HCT116 (cell line): ENCODE measurements at regions not wholly inside any gene's neighbourhood (a gene's known extent, or its start where the extent isn't known, plus 50 kb on each side); places are given as distances from the start of the nearest gene placed in this dataset.

ENCODE experiments used
- ATAC-seq: fragments of 200-7000 bp; cut with Tn5 transposase; 2 replicates; pipeline ENCODE4 v1.9.1; 2020; ENCODE audit warnings: mild to moderate bottlenecking, moderate library complexity
- BruUV-seq: library from RNA; stranded (reverse); fragments of 400-500 nt; replicated peaks from 2 replicates; lab custom pipeline; 2021; lab: Mats Ljungman, UMichigan
- CTCF ChIA-PET: fragments of 300-600 bp; sonication (Branson Sonifier 250); formaldehyde crosslinking; loops from one replicate; lab custom pipeline; 2021; ENCODE audit warnings: antibody characterized with exemption; lab: Charles Lee
- POLR2A ChIA-PET: fragments of 300-600, 350-600 bp; sonication (Branson Sonifier 250); formaldehyde crosslinking; loops from one replicate; lab custom pipeline; 2021; ENCODE audit warnings: antibody characterized with exemption; lab: Charles Lee
- RAD21 ChIA-PET, 2 experiments: fragments of 300-600 bp; sonication (Branson Sonifier 250); formaldehyde crosslinking; loops; one replicate each; lab custom pipeline; 2023; ENCODE audit warnings: low total read pairs in 2 of 2; ENCODE audit not compliant: uncharacterized antibody in 2 of 2, unreplicated experiment in 2 of 2, low non-redundant PET in 1 of 2; lab: Charles Lee
- DNase-seq: peaks from one replicate; pipeline ENCODE4 v3.0.0-alpha.2; 2010; ENCODE audit warnings: low read depth, low spot score
- H2AFZ ChIP-seq: fragments of 200-600 bp; shearing (Covaris generic), sonication (generic); 2 replicates; pipeline ENCODE4 v1.6.1; 2017; ENCODE audit warnings: low read depth, mixed run types, mixed read lengths, antibody characterized with exemption, low read length; ENCODE audit not compliant: poor library complexity, severe bottlenecking
- H3K27ac ChIP-seq: 2 replicates; pipeline ENCODE4 v1.5.1; 2012; ENCODE audit warnings: low read depth, low read length
- H3K27me3 ChIP-seq: fragments of 200-600 bp; sonication (generic); 2 replicates; pipeline ENCODE4 v1.6.1; 2016; ENCODE audit warnings: mixed run types, low read length, mixed read lengths; ENCODE audit not compliant: insufficient read depth
- H3K36me3 ChIP-seq, 2 experiments: fragments of 200-500 bp in 1 of 2; fragments of 200-600 bp in 1 of 2; sonication (Bioruptor generic) in 1 of 2; sonication (generic) in 1 of 2; 2 replicates each; pipeline versions ENCODE4 v1.5.1 to v1.6.1; 2014 to 2016; ENCODE audit warnings: low read length in 2 of 2, inconsistent platforms in 1 of 2, mixed read lengths in 1 of 2, mixed run types in 1 of 2; ENCODE audit not compliant: insufficient read depth in 2 of 2, control insufficient read depth in 1 of 2
- H3K4me1 ChIP-seq, 2 experiments: fragments of 200-600 bp in 1 of 2; sonication (generic) in 1 of 2; 2 replicates each; pipeline versions ENCODE4 v1.5.1 to v1.6.1; 2012 to 2017; ENCODE audit warnings: low read length in 2 of 2, inconsistent platforms in 1 of 2, mild to moderate bottlenecking in 1 of 2, mixed read lengths in 1 of 2, mixed run types in 1 of 2, moderate library complexity in 1 of 2; ENCODE audit not compliant: insufficient read depth in 2 of 2, control insufficient read depth in 1 of 2
- H3K4me2 ChIP-seq: fragments of 200-600 bp; sonication (generic); 2 replicates; pipeline ENCODE4 v1.6.1; 2017; ENCODE audit warnings: mixed run types, low read length, mixed read lengths
- H3K4me3 ChIP-seq, 2 experiments: fragments of 200-600 bp in 1 of 2; sonication (generic) in 1 of 2; replicated peaks in 1 of 2; 2 replicates each; pipeline ENCODE4 v1.5.1; 2011 to 2016; ENCODE audit warnings: low read length in 2 of 2, control low read depth in 1 of 2, low read depth in 1 of 2, mild to moderate bottlenecking in 1 of 2, mixed read lengths in 1 of 2, mixed run types in 1 of 2
- H3K79me2 ChIP-seq: fragments of 200-600 bp; sonication (generic); 2 replicates; pipeline ENCODE4 v1.6.1; 2017; ENCODE audit warnings: mild to moderate bottlenecking, mixed run types, low read length, moderate library complexity, mixed read lengths; ENCODE audit not compliant: insufficient read depth
- H3K9ac ChIP-seq: fragments of 200-600 bp; sonication (generic); 2 replicates; pipeline ENCODE4 v1.6.1; 2016; ENCODE audit warnings: low read length, mixed read lengths
- H3K9me2 ChIP-seq: fragments of 200-600 bp; sonication (generic), shearing (Covaris generic); 2 replicates; pipeline ENCODE4 v1.6.1; 2017; ENCODE audit warnings: mixed run types, mild to moderate bottlenecking, moderate library complexity; ENCODE audit not compliant: insufficient read depth
- H3K9me3 ChIP-seq, 2 experiments: fragments of 200-500 bp in 1 of 2; fragments of 200-600 bp in 1 of 2; sonication (Bioruptor generic) in 1 of 2; sonication (generic) in 1 of 2; 2 replicates each; pipeline ENCODE4 v1.6.1; 2014 to 2017; ENCODE audit warnings: low read length in 2 of 2, mixed read lengths in 2 of 2, inconsistent platforms in 1 of 2, low read depth in 1 of 2, mild to moderate bottlenecking in 1 of 2, mixed run types in 1 of 2, moderate library complexity in 1 of 2; ENCODE audit not compliant: control insufficient read depth in 1 of 2, insufficient read depth in 1 of 2
- H4K20me1 ChIP-seq: fragments of 200-600 bp; sonication (generic), shearing (Covaris generic); 2 replicates; pipeline ENCODE4 v1.6.1; 2017; ENCODE audit warnings: mixed run types, mild to moderate bottlenecking, moderate library complexity; ENCODE audit not compliant: insufficient read depth
- EGR1 ChIP-seq: IDR thresholded peaks from 2 replicates; pipeline ENCODE4 v1.6.1; 2012; ENCODE audit warnings: low read depth
- JUND ChIP-seq: IDR thresholded peaks from 2 replicates; pipeline ENCODE4 v1.6.1; 2012
- POLR2A ChIP-seq: IDR thresholded peaks from 2 replicates; pipeline ENCODE4 v1.7.0; 2011; ENCODE audit warnings: borderline replicate concordance; ENCODE audit not compliant: insufficient read depth, insufficient read length; ENCODE audit errors: extremely low read depth
- RAD21 ChIP-seq: IDR thresholded peaks from 2 replicates; pipeline ENCODE4 v1.6.1; 2012; ENCODE audit warnings: low read depth, mild to moderate bottlenecking
- SIN3A ChIP-seq: IDR thresholded peaks from 2 replicates; pipeline ENCODE4 v1.6.1; 2012; ENCODE audit warnings: low read depth
- SP1 ChIP-seq: IDR thresholded peaks from 2 replicates; pipeline ENCODE4 v1.6.1; 2012; ENCODE audit warnings: low read depth
- SRF ChIP-seq: IDR thresholded peaks from 2 replicates; pipeline ENCODE4 v1.6.1; 2012; ENCODE audit warnings: low read depth
- TCF7L2 ChIP-seq: IDR thresholded peaks from 2 replicates; pipeline ENCODE4 v1.7.0; 2011; ENCODE audit warnings: borderline replicate concordance, inconsistent platforms; ENCODE audit not compliant: insufficient read depth, insufficient read length; ENCODE audit errors: extremely low read depth
- YY1 ChIP-seq: IDR thresholded peaks from 2 replicates; pipeline ENCODE4 v1.6.1; 2011; ENCODE audit warnings: low read length, low read depth, moderate library complexity, mild to moderate bottlenecking; ENCODE audit not compliant: insufficient replicate concordance; ENCODE audit errors: extremely low read depth
- ZBTB33 ChIP-seq: IDR thresholded peaks from 2 replicates; pipeline ENCODE4 v1.6.1; 2011; ENCODE audit warnings: mild to moderate bottlenecking, low read length, moderate library complexity; ENCODE audit not compliant: insufficient replicate concordance; ENCODE audit errors: extremely low read depth
- ZFX ChIP-seq: fragments of 450-650 bp; IDR thresholded peaks from 2 replicates; pipeline ENCODE4 v1.6.1; 2017
- ZNF274 ChIP-seq: fragments of 200-500 bp; sonication (Bioruptor generic); IDR thresholded peaks from 2 replicates; pipeline ENCODE4 v1.6.1; 2014; ENCODE audit warnings: mild to moderate bottlenecking, low read depth, low read length, inconsistent platforms
- intact Hi-C: fragments of 100-400 bp; cut with micrococcal nuclease; formaldehyde crosslinking; loops from 2 replicates; pipeline ENCODE4 v1.10.0; 2022
- TF ChIP-seq, protein P1 (sequence below), 3 experiments: fragments of 200-600 bp in 1 of 3; sonication (generic) in 1 of 3; IDR thresholded peaks in 2 of 3; conservative IDR thresholded peaks in 1 of 3; 2 replicates each; pipeline ENCODE4 v1.5.1; 2012 to 2017; ENCODE audit warnings: low read depth in 2 of 3, low read length in 2 of 3, antibody characterized with exemption in 1 of 3, borderline replicate concordance in 1 of 3, control low read depth in 1 of 3, mild to moderate bottlenecking in 1 of 3, mixed read lengths in 1 of 3, mixed run types in 1 of 3, moderate library complexity in 1 of 3; ENCODE audit not compliant: insufficient read depth in 1 of 3

DNA sequence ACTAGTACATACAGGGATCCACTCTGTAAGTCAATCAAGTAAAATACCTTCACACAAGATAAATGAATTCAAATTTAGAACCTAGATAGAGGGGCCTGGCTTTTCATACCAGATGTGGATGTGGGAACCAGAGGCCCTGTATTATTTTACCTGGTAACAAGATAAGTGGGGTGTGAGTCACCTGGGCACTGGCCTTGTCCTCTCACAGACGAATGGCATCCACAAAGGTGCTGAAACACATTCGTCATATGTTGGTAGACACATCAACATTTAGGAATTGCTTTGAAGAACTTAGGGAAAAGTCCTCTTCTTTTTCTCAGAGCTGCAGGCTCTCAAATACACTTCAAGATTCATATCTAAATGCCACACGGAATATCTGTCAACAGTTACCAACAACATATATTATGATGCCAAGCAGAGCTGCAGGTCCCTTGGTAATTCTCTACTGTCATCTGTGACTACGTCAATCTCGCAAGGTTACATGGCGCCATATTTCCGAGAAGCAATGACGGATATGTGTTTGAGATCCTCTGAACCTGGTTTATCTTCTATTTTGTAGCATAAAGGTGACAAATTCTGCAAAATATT is 618.6 kb downstream of the EPM2A start:
- RAD21 ChIA-PET: no interaction called here
- peak overlapping the region; percentile 39 for H2AFZ ChIP-seq
- no peak for DNase-seq
- no peaks in the 10 kb centered on the region for H4K20me1 ChIP-seq
- no peak overlapping the region for H3K4me3 ChIP-seq
- no peak for ATAC-seq
- H3K9ac ChIP-seq: no peak overlapping the region
- no TSS peak for BruUV-seq
- H3K9me3 ChIP-seq: no peaks in the 10 kb centered on the region
- H3K36me3 ChIP-seq: no peaks in the 10 kb centered on the region
- H3K9me2 ChIP-seq: no peaks in the 10 kb centered on the region
- no peaks in the 10 kb centered on the region for H3K79me2 ChIP-seq
- intact Hi-C loops: no loop called here
- CTCF ChIA-PET: no interaction called here
- no peak overlapping the region for H3K4me2 ChIP-seq
- TF ChIP-seq, protein P1, sequence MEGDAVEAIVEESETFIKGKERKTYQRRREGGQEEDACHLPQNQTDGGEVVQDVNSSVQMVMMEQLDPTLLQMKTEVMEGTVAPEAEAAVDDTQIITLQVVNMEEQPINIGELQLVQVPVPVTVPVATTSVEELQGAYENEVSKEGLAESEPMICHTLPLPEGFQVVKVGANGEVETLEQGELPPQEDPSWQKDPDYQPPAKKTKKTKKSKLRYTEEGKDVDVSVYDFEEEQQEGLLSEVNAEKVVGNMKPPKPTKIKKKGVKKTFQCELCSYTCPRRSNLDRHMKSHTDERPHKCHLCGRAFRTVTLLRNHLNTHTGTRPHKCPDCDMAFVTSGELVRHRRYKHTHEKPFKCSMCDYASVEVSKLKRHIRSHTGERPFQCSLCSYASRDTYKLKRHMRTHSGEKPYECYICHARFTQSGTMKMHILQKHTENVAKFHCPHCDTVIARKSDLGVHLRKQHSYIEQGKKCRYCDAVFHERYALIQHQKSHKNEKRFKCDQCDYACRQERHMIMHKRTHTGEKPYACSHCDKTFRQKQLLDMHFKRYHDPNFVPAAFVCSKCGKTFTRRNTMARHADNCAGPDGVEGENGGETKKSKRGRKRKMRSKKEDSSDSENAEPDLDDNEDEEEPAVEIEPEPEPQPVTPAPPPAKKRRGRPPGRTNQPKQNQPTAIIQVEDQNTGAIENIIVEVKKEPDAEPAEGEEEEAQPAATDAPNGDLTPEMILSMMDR (IDR thresholded peaks at IDR 0.05 in 2 of 3, conservative IDR thresholded peaks at IDR 0.05 in 1 of 3; ENCODE audit: borderline replicate concordance in 1 of 3, insufficient read depth in 1 of 3, low read depth in 2 of 3, low read length in 2 of 3): no peak
- no peak for TF ChIP-seq POLR2A
- no peak for TF ChIP-seq JUND
- TF ChIP-seq TCF7L2: no peak
- no peak for TF ChIP-seq YY1
- TF ChIP-seq ZNF274: no peak
- no peaks in the 10 kb centered on the region for H3K27me3 ChIP-seq
- H3K27ac ChIP-seq: no peak overlapping the region
- POLR2A ChIA-PET: no interaction called here
- H3K4me1 ChIP-seq: 0 out of 4 replicates have a peak, but pooled peaks cover 0 to 5% of the 10 kb centered on the region in 2 experiments

DNA sequence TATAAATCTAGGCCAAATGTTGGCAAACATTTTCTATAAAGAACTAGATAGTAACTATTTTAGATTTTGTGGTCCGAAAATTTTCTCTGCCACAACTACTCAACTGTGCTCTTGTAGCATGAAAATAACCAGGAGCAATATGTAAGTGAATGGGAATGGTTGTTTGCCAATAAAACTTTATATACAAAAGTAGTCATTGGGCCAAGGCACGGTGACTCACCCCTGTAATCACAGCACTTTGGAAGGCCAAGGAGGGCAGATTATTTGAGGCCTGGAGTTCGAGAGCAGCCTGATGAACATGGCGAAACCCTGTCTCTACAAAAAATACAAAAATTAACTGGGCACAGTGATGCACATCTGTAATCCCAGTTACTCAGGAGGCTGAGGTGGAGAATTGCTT is 617.1 kb downstream of the EPM2A start:
- Histone ChIP-seq H4K20me1 (no peaks in the 10 kb centered on the region), H3K27me3 (no peaks in the 10 kb centered on the region), H3K4me2 (no peak overlapping the region), H3K4me1 (0 out of 4 replicates have a peak, but pooled peaks cover 0 to 5% of the 10 kb centered on the region in 2 experiments), H3K4me3 (no peak overlapping the region), H3K9me3 (no peaks in the 10 kb centered on the region), H2AFZ (no peak overlapping the region), H3K36me3 (no peaks in the 10 kb centered on the region), H3K79me2 (no peaks in the 10 kb centered on the region), H3K9me2 (no peaks in the 10 kb centered on the region), H3K27ac (no peak overlapping the region), H3K9ac (no peak overlapping the region)
- intact Hi-C loops: no loop called here
- ChIA-PET POLR2A (no interaction called here), CTCF (no interaction called here), RAD21 (no interaction called here)
- DNase-seq (no peak), ATAC-seq (no peak)
- no TSS peak for BruUV-seq
- TF ChIP-seq YY1 (no peak), SRF (no peak), TCF7L2 (no peak), EGR1 (no peak), POLR2A (no peak), SP1 (no peak), RAD21 (no peak), SIN3A (no peak), ZBTB33 (no peak), ZFX (no peak)
